ENCODE measurements at regions not wholly inside any gene's neighbourhood (a gene's known extent, or its start where the extent isn't known, plus 50 kb on each side); places are given as distances from the start of the nearest gene placed in this dataset.
A peak's percentile ranks its signal among the peaks of the same experiment; 100 is the strongest.

- H3K4me2 ChIP-seq (ENCODE audit: extremely low read depth, insufficient read depth, low read length) = no peak overlapping the region
- TF ChIP-seq CTCF (conservative IDR thresholded peaks at IDR 0.05 in 1 of 2, IDR thresholded peaks at IDR 0.05 in 1 of 2; ENCODE audit: low read depth in 1 of 2, low read length in 2 of 2) = no peak
- no peak for TF ChIP-seq EZH2 (IDR thresholded peaks at IDR 0.05; ENCODE audit: low read length, missing control alignments)
- no peak overlapping the region for H3K4me3 ChIP-seq (replicated peaks in 1 of 4; ENCODE audit: control extremely low read depth in 1 of 4, insufficient read depth in 1 of 4, low read depth in 3 of 4, low read length in 4 of 4)
- no peak overlapping the region for H3K9ac ChIP-seq (ENCODE audit: insufficient read depth, low read length)
- no peaks in the 10 kb centered on the region for H3K36me3 ChIP-seq (ENCODE audit: control insufficient read depth, insufficient read depth, low read length)
- DNase-seq (ENCODE audit: low read depth in 2 of 2) = peak in 1 of 2 donors; percentile 73
- no peaks in the 10 kb centered on the region for H3K9me3 ChIP-seq (ENCODE audit: control insufficient read depth, insufficient read depth, low read depth, low read length)
- no peaks in the 10 kb centered on the region for H3K79me2 ChIP-seq (ENCODE audit: control insufficient read depth, insufficient read depth, low read length)
- H3K4me1 ChIP-seq (ENCODE audit: control insufficient read depth, extremely low read depth, insufficient read depth, low read length) = no peaks in the 10 kb centered on the region
- H2AFZ ChIP-seq (ENCODE audit: low read length) = no peak overlapping the region
- H4K20me1 ChIP-seq (ENCODE audit: control insufficient read depth, extremely low read depth, insufficient read depth, low read length) = no peaks in the 10 kb centered on the region
- no peaks in the 10 kb centered on the region for H3K27me3 ChIP-seq (ENCODE audit: control insufficient read depth, insufficient read depth, low read length)
- H3K27ac ChIP-seq (ENCODE audit: insufficient read depth, low read length) = no peak overlapping the region
These were observed 148.8 kb upstream of the CACNA2D1 start for GRCh38 chr7:82592416-82592815.

GRCh38 chr7:82579047-82579446, 135.5 kb upstream of the CACNA2D1 start:
- Histone ChIP-seq H3K36me3 (ENCODE audit: control insufficient read depth, insufficient read depth, low read length) (no peaks in the 10 kb centered on the region), H4K20me1 (ENCODE audit: control insufficient read depth, extremely low read depth, insufficient read depth, low read length) (no peaks in the 10 kb centered on the region)

GRCh38 chr7:82578430-82578829, 134.9 kb upstream of the CACNA2D1 start:
- H3K4me2 ChIP-seq (ENCODE audit: extremely low read depth, insufficient read depth, low read length) = no peak overlapping the region
- no peaks in the 10 kb centered on the region for H3K27me3 ChIP-seq (ENCODE audit: control insufficient read depth, insufficient read depth, low read length)
- H3K9ac ChIP-seq (ENCODE audit: insufficient read depth, low read length) = no peak overlapping the region
- no peak for TF ChIP-seq CTCF (conservative IDR thresholded peaks at IDR 0.05 in 1 of 2, IDR thresholded peaks at IDR 0.05 in 1 of 2; ENCODE audit: low read depth in 1 of 2, low read length in 2 of 2)
- no peak for TF ChIP-seq EZH2 (IDR thresholded peaks at IDR 0.05; ENCODE audit: low read length, missing control alignments)
- H3K27ac ChIP-seq (ENCODE audit: insufficient read depth, low read length) = no peak overlapping the region
- H3K4me3 ChIP-seq (replicated peaks in 1 of 4; ENCODE audit: control extremely low read depth in 1 of 4, insufficient read depth in 1 of 4, low read depth in 3 of 4, low read length in 4 of 4) = no peak overlapping the region
- no peaks in the 10 kb centered on the region for H3K36me3 ChIP-seq (ENCODE audit: control insufficient read depth, insufficient read depth, low read length)
- no peak overlapping the region for H2AFZ ChIP-seq (ENCODE audit: low read length)
- no peaks in the 10 kb centered on the region for H3K9me3 ChIP-seq (ENCODE audit: control insufficient read depth, insufficient read depth, low read depth, low read length)
- DNase-seq (ENCODE audit: low read depth in 2 of 2) = peak; percentile 36 to 55
- H3K4me1 ChIP-seq (ENCODE audit: control insufficient read depth, extremely low read depth, insufficient read depth, low read length) = no peaks in the 10 kb centered on the region
- H4K20me1 ChIP-seq (ENCODE audit: control insufficient read depth, extremely low read depth, insufficient read depth, low read length) = no peaks in the 10 kb centered on the region
- no peaks in the 10 kb centered on the region for H3K79me2 ChIP-seq (ENCODE audit: control insufficient read depth, insufficient read depth, low read length)

More at GRCh38 chr7:82579047-82579446, 135.5 kb upstream of the CACNA2D1 start:
- Histone ChIP-seq H3K4me2 (ENCODE audit: extremely low read depth, insufficient read depth, low read length) (no peak overlapping the region), H3K4me3 (replicated peaks in 1 of 4; ENCODE audit: control extremely low read depth in 1 of 4, insufficient read depth in 1 of 4, low read depth in 3 of 4, low read length in 4 of 4) (no peak overlapping the region), H3K9me3 (ENCODE audit: control insufficient read depth, insufficient read depth, low read depth, low read length) (no peaks in the 10 kb centered on the region), H2AFZ (ENCODE audit: low read length) (no peak overlapping the region), H3K27ac (ENCODE audit: insufficient read depth, low read length) (no peak overlapping the region), H3K9ac (ENCODE audit: insufficient read depth, low read length) (no peak overlapping the region), H3K4me1 (ENCODE audit: control insufficient read depth, extremely low read depth, insufficient read depth, low read length) (no peaks in the 10 kb centered on the region), H3K79me2 (ENCODE audit: control insufficient read depth, insufficient read depth, low read length) (no peaks in the 10 kb centered on the region), H3K27me3 (ENCODE audit: control insufficient read depth, insufficient read depth, low read length) (no peaks in the 10 kb centered on the region)
- no peak for TF ChIP-seq CTCF (conservative IDR thresholded peaks at IDR 0.05 in 1 of 2, IDR thresholded peaks at IDR 0.05 in 1 of 2; ENCODE audit: low read depth in 1 of 2, low read length in 2 of 2)
- TF ChIP-seq EZH2 (IDR thresholded peaks at IDR 0.05; ENCODE audit: low read length, missing control alignments) = no peak
- DNase-seq (ENCODE audit: low read depth in 2 of 2) = no peak

Measured in fibroblast of lung (primary cell).